Caco-2 (cell line): ENCODE measurements at regions not wholly inside any gene's neighbourhood (a gene's known extent, or its start where the extent isn't known, plus 50 kb on each side); places are given as distances from the start of the nearest gene placed in this dataset.

ENCODE experiments used
- BruUV-seq: library from RNA; stranded (reverse); fragments of 400-500 nt; replicated peaks from 2 replicates; lab custom pipeline; 2021; lab: Mats Ljungman, UMichigan
- CTCF ChIA-PET: fragments of 300-600 bp; sonication (Branson Sonifier 250); formaldehyde crosslinking; loops from one replicate; lab custom pipeline; 2022; ENCODE audit warnings: antibody characterized with exemption; lab: Charles Lee
- POLR2A ChIA-PET: fragments of 300-600 bp; sonication (Branson Sonifier 250); formaldehyde crosslinking; loops from one replicate; lab custom pipeline; 2022; ENCODE audit warnings: antibody characterized with exemption; lab: Charles Lee
- DNase-seq, 2 experiments: peaks; one replicate each; pipeline versions ENCODE4 v3.0.0 to v3.0.0-alpha.2; 2020 to 2022
- H3K27me3 ChIP-seq: replicated peaks from 2 replicates; pipeline ENCODE4 v1.6.0; 2011; ENCODE audit warnings: low read length; ENCODE audit not compliant: control insufficient read depth, insufficient read depth
- H3K36me3 ChIP-seq: 2 replicates; pipeline ENCODE4 v1.5.1; 2011; ENCODE audit warnings: low read length; ENCODE audit not compliant: control insufficient read depth, insufficient read depth
- H3K4me1 ChIP-seq: fragments of 250-450 bp; sonication (Bioruptor Pico); 2 replicates; pipeline ENCODE4 v1.5.1; 2020; ENCODE audit warnings: mild to moderate bottlenecking
- H3K4me3 ChIP-seq: 2 replicates; pipeline ENCODE4 v1.5.1; 2011; ENCODE audit warnings: low read depth, mild to moderate bottlenecking, control low read depth, low read length
- H3K9me3 ChIP-seq: fragments of 250-450 bp; sonication (Bioruptor Pico); 2 replicates; pipeline ENCODE4 v1.5.1; 2020; ENCODE audit warnings: mild to moderate bottlenecking, moderate library complexity
- H3K27ac Mint-ChIP-seq: one replicate; pipeline ENCODE4 v1.8.0; 2022; ENCODE audit warnings: mixed read lengths; ENCODE audit not compliant: unreplicated experiment
- H3K27me3 Mint-ChIP-seq: one replicate; pipeline ENCODE4 v1.8.0; 2022; ENCODE audit warnings: mixed read lengths; ENCODE audit not compliant: insufficient read depth, unreplicated experiment
- H3K36me3 Mint-ChIP-seq: one replicate; pipeline ENCODE4 v1.8.0; 2022; ENCODE audit warnings: mild to moderate bottlenecking, mixed read lengths; ENCODE audit not compliant: insufficient read depth, unreplicated experiment
- H3K4me1 Mint-ChIP-seq: one replicate; pipeline ENCODE4 v1.8.0; 2022; ENCODE audit warnings: low read depth, mixed read lengths; ENCODE audit not compliant: unreplicated experiment
- H3K4me3 Mint-ChIP-seq: one replicate; pipeline ENCODE4 v1.8.0; 2022; ENCODE audit warnings: mild to moderate bottlenecking, moderate library complexity, mixed read lengths; ENCODE audit not compliant: unreplicated experiment
- H3K9me3 Mint-ChIP-seq: one replicate; pipeline ENCODE4 v1.8.0; 2022; ENCODE audit warnings: mixed read lengths; ENCODE audit not compliant: unreplicated experiment
- CTCF ChIP-seq, 2 experiments: fragments of 200-600 bp in 1 of 2; IDR thresholded peaks; 1 replicate in 1 of 2; 2 replicates in 1 of 2; pipeline versions ENCODE4 v1.5.1 to v1.8.0; 2011 to 2022; ENCODE audit warnings: antibody characterized with exemption in 1 of 2, control low read depth in 1 of 2, inconsistent platforms in 1 of 2, low read depth in 1 of 2, low read length in 1 of 2, mild to moderate bottlenecking in 1 of 2, moderate library complexity in 1 of 2; ENCODE audit not compliant: insufficient read depth in 1 of 2, severe bottlenecking in 1 of 2, unreplicated experiment in 1 of 2
- intact Hi-C: fragments of 100-400 bp; cut with micrococcal nuclease; formaldehyde crosslinking; loops from one replicate; pipeline ENCODE4 v1.10.0; 2022; ENCODE audit not compliant: unreplicated experiment

GRCh38 chr11:45083544-45084087 lies 62.8 kb upstream of the PRDM11 start:
- Mint-ChIP-seq H3K9me3 (no peaks in the 10 kb centered on the region), H3K27ac (no peak overlapping the region), H3K4me3 (no peak overlapping the region), H3K36me3 (no peaks in the 10 kb centered on the region), H3K4me1 (no peaks in the 10 kb centered on the region), H3K27me3 (peaks cover 9% of the 10 kb centered on the region)
- Histone ChIP-seq H3K4me1 (no peaks in the 10 kb centered on the region), H3K36me3 (no peaks in the 10 kb centered on the region), H3K9me3 (no peaks in the 10 kb centered on the region), H3K4me3 (no peak overlapping the region), H3K27me3 (no peaks in the 10 kb centered on the region)
- TF ChIP-seq CTCF (IDR thresholded peaks at IDR 0.05; ENCODE audit: insufficient read depth in 1 of 2, low read depth in 1 of 2, low read length in 1 of 2, severe bottlenecking in 1 of 2, unreplicated experiment in 1 of 2): peak; percentile 40 to 75
- ChIA-PET POLR2A (no interaction called here), CTCF (interaction anchor here (0.7 to 1.4 kb wide), 4 partner anchors 22 to 157 kb away, joined by 3 to 5 read pairs (median 3); no protein-coding TSS in a partner anchor)
- BruUV-seq: no TSS peak
- peak; percentile 51 to 52 for DNase-seq
- intact Hi-C loops: loop anchor here (1.0 to 5.0 kb wide), 2 partner anchors 20 to 146 kb away; no protein-coding TSS in a partner anchor

GRCh38 chr11:45085646-45086501 lies 60.6 kb upstream of the PRDM11 start:
- Mint-ChIP-seq H3K27ac (no peak overlapping the region), H3K36me3 (no peaks in the 10 kb centered on the region), H3K27me3 (peaks cover 11% of the 10 kb centered on the region), H3K9me3 (no peaks in the 10 kb centered on the region), H3K4me3 (no peak overlapping the region), H3K4me1 (peaks cover 11% of the 10 kb centered on the region)
- ChIA-PET CTCF (interaction anchor here (0.8 to 0.9 kb wide), 2 partner anchors 19 to 149 kb away, joined by 3 to 4 read pairs; no protein-coding TSS in a partner anchor), POLR2A (no interaction called here)
- no TSS peak for BruUV-seq
- no peak for DNase-seq
- no peak for TF ChIP-seq CTCF (IDR thresholded peaks at IDR 0.05; ENCODE audit: insufficient read depth in 1 of 2, low read depth in 1 of 2, low read length in 1 of 2, severe bottlenecking in 1 of 2, unreplicated experiment in 1 of 2)
- Histone ChIP-seq H3K36me3 (no peaks in the 10 kb centered on the region), H3K27me3 (no peaks in the 10 kb centered on the region), H3K4me3 (no peak overlapping the region), H3K4me1 (no peaks in the 10 kb centered on the region), H3K9me3 (no peaks in the 10 kb centered on the region)
- intact Hi-C loops: no loop called here

- CTCF ChIA-PET: no interaction called here
- intact Hi-C loops: no loop called here
- BruUV-seq: no TSS peak
These were observed 59.9 kb upstream of the PRDM11 start for GRCh38 chr11:45086526-45086925.

More at GRCh38 chr11:45086526-45086925, 59.9 kb upstream of the PRDM11 start:
- POLR2A ChIA-PET: no interaction called here
- H3K36me3 ChIP-seq: no peaks in the 10 kb centered on the region
- no peaks in the 10 kb centered on the region for H3K27me3 ChIP-seq
- Mint-ChIP-seq H3K9me3 (no peaks in the 10 kb centered on the region), H3K27ac (no peak overlapping the region), H3K4me1 (peaks cover 11% of the 10 kb centered on the region), H3K36me3 (no peaks in the 10 kb centered on the region), H3K27me3 (peaks cover 9% of the 10 kb centered on the region), H3K4me3 (no peak overlapping the region)
- H3K4me1 ChIP-seq: no peaks in the 10 kb centered on the region
- H3K4me3 ChIP-seq: no peak overlapping the region
- no peak for DNase-seq
- no peaks in the 10 kb centered on the region for H3K9me3 ChIP-seq
- no peak for TF ChIP-seq CTCF (IDR thresholded peaks at IDR 0.05; ENCODE audit: insufficient read depth in 1 of 2, low read depth in 1 of 2, low read length in 1 of 2, severe bottlenecking in 1 of 2, unreplicated experiment in 1 of 2)
